ENCODE measurements at regions not wholly inside any gene's neighbourhood (a gene's known extent, or its start where the extent isn't known, plus 50 kb on each side); places are given as distances from the start of the nearest gene placed in this dataset.

- TF ChIP-seq POLR2A (IDR thresholded peaks at IDR 0.05; ENCODE audit: low read depth) (no peak), CTCF (IDR thresholded peaks at IDR 0.05) (no peak), EP300 (IDR thresholded peaks at IDR 0.05) (no peak)
These were observed 132.4 kb upstream of the ZC3H12C start for GRCh38 chr11:109960831-109961230.

Measured in esophagus muscularis mucosa (tissue), 4 donors.